Mammary epithelial cell (primary cell): ENCODE measurements at regions not wholly inside any gene's neighbourhood (a gene's known extent, or its start where the extent isn't known, plus 50 kb on each side); places are given as distances from the start of the nearest gene placed in this dataset.

Experiments used
- EZH2 ChIP-seq: IDR thresholded peaks from 2 replicates; pipeline ENCODE4 v1.6.1; 2012; ENCODE audit warnings: low read length, inconsistent platforms, borderline replicate concordance
- TF ChIP-seq, protein P1 (sequence below), 2 donors: IDR thresholded peaks in 1 of 2; conservative IDR thresholded peaks in 1 of 2; 2 replicates each; pipeline ENCODE4 v1.5.1; 2011 to 2012; ENCODE audit warnings: inconsistent platforms in 2 of 2, low read length in 2 of 2, mild to moderate bottlenecking in 2 of 2, control low read depth in 1 of 2, low read depth in 1 of 2; ENCODE audit not compliant: insufficient read depth in 1 of 2; ENCODE audit errors: extremely low read depth in 1 of 2

DNA sequence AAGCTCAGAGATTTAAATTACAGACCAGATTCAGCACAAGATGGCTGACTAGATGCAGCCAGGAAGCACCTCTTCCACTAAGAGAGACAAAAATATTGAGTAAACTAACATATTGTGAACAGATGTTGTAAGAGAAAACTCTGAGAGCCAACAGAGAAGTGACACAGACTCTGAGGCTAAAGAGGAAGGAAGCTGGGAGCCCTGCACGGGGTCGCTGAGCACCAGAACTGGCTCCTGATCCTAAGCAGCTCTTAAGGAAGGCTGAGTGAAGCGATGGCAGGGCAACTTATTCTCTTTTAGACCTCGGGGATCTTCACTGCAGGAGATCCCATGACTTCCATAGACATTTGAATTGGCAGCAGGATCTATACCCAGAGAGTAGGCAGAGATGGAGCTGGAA lies 578.0 kb upstream of the GRM7 start:
- TF ChIP-seq, protein P1, sequence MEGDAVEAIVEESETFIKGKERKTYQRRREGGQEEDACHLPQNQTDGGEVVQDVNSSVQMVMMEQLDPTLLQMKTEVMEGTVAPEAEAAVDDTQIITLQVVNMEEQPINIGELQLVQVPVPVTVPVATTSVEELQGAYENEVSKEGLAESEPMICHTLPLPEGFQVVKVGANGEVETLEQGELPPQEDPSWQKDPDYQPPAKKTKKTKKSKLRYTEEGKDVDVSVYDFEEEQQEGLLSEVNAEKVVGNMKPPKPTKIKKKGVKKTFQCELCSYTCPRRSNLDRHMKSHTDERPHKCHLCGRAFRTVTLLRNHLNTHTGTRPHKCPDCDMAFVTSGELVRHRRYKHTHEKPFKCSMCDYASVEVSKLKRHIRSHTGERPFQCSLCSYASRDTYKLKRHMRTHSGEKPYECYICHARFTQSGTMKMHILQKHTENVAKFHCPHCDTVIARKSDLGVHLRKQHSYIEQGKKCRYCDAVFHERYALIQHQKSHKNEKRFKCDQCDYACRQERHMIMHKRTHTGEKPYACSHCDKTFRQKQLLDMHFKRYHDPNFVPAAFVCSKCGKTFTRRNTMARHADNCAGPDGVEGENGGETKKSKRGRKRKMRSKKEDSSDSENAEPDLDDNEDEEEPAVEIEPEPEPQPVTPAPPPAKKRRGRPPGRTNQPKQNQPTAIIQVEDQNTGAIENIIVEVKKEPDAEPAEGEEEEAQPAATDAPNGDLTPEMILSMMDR (conservative IDR thresholded peaks at IDR 0.05 in 1 of 2, IDR thresholded peaks at IDR 0.05 in 1 of 2; ENCODE audit: extremely low read depth in 1 of 2, insufficient read depth in 1 of 2, low read depth in 1 of 2, low read length in 2 of 2), result no peak
- TF ChIP-seq EZH2, result no peak
